NCI-H128 (cell line): ENCODE measurements at regions not wholly inside any gene's neighbourhood (a gene's known extent, or its start where the extent isn't known, plus 50 kb on each side); places are given as distances from the start of the nearest gene placed in this dataset.
"Not testable (repeated sequence)": the region's sequence is repeated elsewhere in the genome, so short reads cannot be mapped to it uniquely, and the experiment has no call there.

ENCODE experiments used
- DNase-seq: peaks from one replicate; lab custom pipeline; 2025; ENCODE audit not compliant: unreplicated experiment; lab: John Stamatoyannopoulos, UW

DNA sequence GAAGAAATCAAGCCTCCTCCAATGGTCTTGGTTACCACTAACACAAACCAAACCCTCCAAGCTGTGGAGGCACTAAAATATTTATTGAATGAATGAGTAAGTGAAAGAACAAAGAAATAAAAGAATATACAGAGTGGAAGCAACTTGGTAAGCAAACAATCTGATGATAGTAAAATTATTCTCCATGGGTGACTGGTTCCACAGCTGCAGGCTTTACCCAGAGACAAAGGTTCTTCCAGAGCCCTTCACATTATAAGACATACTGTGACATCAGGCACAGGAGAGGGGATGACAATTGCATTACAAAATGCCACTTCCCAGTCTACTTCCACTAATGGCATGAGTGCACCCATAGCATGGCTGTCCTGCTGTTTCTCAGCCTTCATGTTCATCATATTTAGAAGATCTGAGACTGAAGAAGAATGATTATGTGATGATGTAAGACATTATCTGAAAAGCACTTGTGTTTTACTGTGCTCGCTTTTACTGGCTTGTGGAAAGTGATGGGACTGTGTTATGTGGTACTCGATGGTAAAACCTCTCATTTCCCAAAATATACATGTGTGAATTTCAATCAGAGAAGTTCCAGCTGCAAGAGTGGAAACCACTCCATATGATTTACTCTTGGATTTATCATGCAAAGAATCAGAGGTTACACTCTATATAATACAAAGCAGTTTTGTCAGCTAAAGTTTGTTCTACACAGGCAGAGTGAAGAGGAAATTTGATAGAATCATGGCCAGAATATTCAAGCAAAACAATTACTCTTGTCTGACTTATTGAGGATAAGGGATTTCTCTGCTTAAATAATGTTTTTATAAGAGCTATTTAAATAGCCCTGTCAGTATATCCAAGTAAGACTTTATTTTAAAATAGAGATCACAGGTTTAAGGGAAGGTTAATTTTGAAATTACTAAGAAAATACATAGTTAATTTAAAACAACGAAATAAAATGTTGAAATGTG lies 220.2 kb upstream of the NBEA start:
- DNase-seq: no peak

- DNase-seq: no peak
These were observed 219.1 kb upstream of the NBEA start for GRCh38 chr13:34722922-34723321.

- DNase-seq: no peak
These were observed 211.1 kb upstream of the NBEA start for GRCh38 chr13:34730961-34731360.

- no peak for DNase-seq
These were observed 210.6 kb upstream of the NBEA start for GRCh38 chr13:34731486-34731885.

- DNase-seq: no peak
These were observed 208.3 kb upstream of the NBEA start for GRCh38 chr13:34733721-34734120.

GRCh38 chr13:34734932-34735331 lies 207.1 kb upstream of the NBEA start:
- DNase-seq: no peak

DNA sequence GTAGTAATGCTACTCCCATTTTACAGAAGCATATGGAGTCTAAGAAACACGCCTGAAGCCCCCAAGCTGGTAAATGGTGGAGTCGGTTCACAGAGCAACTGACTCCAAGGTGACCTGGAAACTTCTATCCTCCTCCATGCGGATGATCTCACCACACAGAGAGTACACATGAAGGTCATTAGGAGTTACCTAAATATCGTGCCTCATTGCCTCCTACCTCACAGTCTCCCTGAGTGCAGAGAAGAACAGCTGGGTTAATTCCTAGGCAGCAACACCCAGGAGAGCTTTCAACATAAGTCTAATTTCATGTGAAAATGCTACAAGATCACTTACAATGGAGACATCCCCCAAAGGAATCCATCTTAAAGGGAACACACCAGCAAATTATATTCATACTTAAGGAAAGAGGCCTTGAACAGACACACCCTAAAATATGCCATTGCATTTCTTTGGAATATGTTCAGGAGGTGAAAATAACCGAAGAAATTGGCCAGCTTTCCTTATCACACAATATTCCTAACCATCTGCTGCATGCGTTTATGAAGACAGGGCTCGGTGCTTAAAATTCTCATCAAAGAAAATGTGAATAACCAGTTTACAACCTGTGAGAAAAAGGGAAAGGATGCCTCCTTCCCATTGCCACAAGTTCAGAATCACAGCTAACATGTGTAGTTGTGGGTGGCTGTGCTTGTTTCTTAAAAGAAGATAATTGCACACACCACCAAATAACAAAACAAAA lies 203.6 kb upstream of the NBEA start:
- no peak for DNase-seq

- not testable (repeated sequence) for DNase-seq
These were observed 195.0 kb upstream of the NBEA start for GRCh38 chr13:34747056-34747455.

GRCh38 chr13:34747507-34747906 lies 194.6 kb upstream of the NBEA start:
- no peak for DNase-seq

DNA sequence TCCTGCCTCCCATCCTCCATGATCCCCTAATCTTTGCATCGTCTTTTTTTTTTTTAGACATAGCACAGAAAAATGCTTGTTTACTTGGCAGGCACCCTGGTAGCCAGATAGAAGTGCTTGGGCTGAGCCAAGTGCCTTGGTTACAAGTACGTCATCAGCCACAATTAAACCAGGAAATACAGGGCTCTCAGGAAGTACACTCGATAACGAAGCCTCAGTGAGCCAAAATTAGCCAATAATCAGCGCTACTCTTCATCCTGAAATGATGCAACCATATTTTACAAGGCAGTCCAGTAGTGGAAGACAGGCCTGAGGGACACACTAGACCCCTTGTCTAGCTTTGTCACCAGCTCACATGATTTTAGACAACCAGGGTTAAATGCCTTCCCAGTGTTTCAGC lies 194.0 kb upstream of the NBEA start:
- DNase-seq: no peak

GRCh38 chr13:34748596-34748995 lies 193.5 kb upstream of the NBEA start:
- DNase-seq: no peak

DNA sequence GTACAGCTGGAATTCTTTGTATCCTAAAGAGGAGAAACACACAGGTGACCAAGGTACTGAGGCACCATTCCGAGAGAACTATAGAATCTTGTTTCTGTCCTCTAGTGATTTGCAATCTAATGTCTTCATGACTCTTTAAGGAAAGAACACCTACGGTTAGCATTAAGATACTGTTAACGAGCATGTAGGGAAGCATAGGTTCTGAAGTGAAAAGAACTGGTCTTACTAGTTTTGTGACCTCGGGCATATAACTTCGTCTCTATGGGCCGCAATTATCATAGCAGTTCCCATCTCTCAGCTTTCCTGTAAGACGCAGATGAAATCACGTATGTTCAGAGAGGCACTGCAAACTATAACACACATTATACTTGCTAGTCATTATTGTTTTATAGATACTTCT lies 193.0 kb upstream of the NBEA start:
- DNase-seq: no peak

GRCh38 chr13:34750078-34750931 lies 191.8 kb upstream of the NBEA start:
- DNase-seq: peak; percentile 55

DNA sequence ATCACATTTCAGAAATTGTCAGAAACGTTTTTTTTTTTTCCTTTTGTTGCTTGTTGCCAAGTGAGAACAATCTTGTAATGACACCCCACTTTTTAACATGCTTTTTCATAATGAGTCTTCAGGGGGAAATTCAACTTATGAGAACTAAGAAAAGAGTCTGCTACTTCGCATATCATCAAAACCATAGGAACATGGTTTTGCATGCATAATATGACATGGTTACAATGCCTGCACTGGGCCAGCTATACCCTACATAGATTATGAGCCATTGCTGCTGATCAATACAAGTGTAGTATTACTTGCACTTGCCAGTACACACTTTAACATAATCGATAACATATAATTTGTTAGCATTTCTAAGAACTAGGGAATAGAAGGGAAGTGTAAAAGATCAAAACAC lies 191.0 kb upstream of the NBEA start:
- no peak for DNase-seq

- no peak for DNase-seq
These were observed 190.6 kb upstream of the NBEA start for GRCh38 chr13:34751492-34751891.

- no peak for DNase-seq
These were observed 189.6 kb upstream of the NBEA start for GRCh38 chr13:34752283-34752960.

DNA sequence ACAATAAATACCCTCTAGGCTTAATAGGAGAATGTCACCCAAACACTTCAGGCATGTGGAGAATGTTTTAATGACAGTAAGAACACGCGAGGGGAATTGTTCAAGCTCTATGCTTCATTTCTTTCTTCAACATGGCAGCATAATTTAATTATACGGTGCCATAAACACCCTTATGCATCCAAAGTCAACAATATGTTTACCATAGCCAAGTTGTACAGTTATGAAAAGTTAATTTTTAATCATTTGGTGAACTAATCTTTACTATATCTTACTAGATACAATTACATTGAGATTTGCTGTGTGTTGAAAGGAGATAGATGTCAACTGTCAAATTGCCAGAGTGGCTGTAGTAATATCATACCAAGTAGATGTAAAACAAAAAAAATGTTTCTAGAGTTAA lies 185.9 kb upstream of the NBEA start:
- no peak for DNase-seq

- no peak for DNase-seq
These were observed 185.5 kb upstream of the NBEA start for GRCh38 chr13:34756572-34756971.

DNA sequence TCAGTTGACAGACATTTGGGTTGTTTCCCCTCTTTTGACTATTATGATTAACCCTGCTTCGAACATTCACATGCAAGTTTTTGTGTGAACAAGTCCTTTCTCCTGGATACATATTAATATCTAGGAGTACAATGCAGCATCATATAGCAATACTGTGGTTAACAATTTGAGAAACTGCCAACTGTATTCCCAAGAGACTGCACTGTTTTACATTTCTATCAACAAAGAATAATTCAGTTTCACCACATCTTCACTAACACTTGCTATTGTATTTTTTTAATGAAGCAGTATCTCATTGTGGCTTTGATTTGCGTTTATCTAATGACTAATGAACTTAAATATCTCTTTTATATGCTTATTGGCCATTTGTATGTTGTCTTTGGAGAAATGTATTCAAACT lies 184.6 kb upstream of the NBEA start:
- no peak for DNase-seq

DNA sequence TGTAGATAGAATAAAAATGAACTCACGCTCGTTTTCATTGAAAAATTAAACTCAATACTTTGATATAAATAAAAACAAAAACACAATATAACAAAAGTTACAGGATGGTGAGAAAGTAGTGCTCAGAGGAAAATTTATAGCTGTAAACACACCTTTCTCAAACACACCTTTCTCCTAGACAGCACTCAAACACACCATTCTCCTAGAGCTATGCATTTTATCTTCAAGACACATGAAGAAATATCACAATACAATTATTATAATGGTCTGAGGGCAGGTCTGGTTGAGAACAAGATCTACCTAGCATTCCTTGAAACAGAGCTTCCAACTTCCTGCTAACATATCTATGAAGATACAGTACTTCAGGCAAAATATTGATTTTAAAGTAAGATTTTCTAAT lies 183.4 kb upstream of the NBEA start:
- DNase-seq: no peak

- no peak for DNase-seq
These were observed 179.8 kb upstream of the NBEA start for GRCh38 chr13:34762312-34762711.
